ENCODE measurements at regions not wholly inside any gene's neighbourhood (a gene's known extent, or its start where the extent isn't known, plus 50 kb on each side); places are given as distances from the start of the nearest gene placed in this dataset.

GRCh38 chr3:118447339-118447738 lies 587.3 kb downstream of the IGSF11 start:
- no peak for DNase-seq (ENCODE audit: low read depth)
- no peak for TF ChIP-seq CTCF (IDR thresholded peaks at IDR 0.05; ENCODE audit: insufficient read depth, low read depth, low read length)
- no peak overlapping the region for H3K4me3 ChIP-seq (ENCODE audit: low read depth, low read length)

GRCh38 chr3:118466795-118467330 lies 567.8 kb downstream of the IGSF11 start:
- DNase-seq (ENCODE audit: low read depth): no peak
- TF ChIP-seq CTCF (IDR thresholded peaks at IDR 0.05; ENCODE audit: insufficient read depth, low read depth, low read length): no peak
- H3K4me3 ChIP-seq (ENCODE audit: low read depth, low read length): no peak overlapping the region

- no peak for TF ChIP-seq CTCF (IDR thresholded peaks at IDR 0.05; ENCODE audit: insufficient read depth, low read depth, low read length)
- DNase-seq (ENCODE audit: low read depth): no peak
Measured at GRCh38 chr3:118468801-118469200, 565.8 kb downstream of the IGSF11 start.

GRCh38 chr3:118472586-118472985 lies 562.1 kb downstream of the IGSF11 start:
- DNase-seq (ENCODE audit: low read depth): peak; percentile 0
- H3K4me3 ChIP-seq (ENCODE audit: low read depth, low read length): no peak overlapping the region
- TF ChIP-seq CTCF (IDR thresholded peaks at IDR 0.05; ENCODE audit: insufficient read depth, low read depth, low read length): no peak

More at GRCh38 chr3:118468801-118469200, 565.8 kb downstream of the IGSF11 start:
- no peak overlapping the region for H3K4me3 ChIP-seq (ENCODE audit: low read depth, low read length)

- no peak for DNase-seq (ENCODE audit: low read depth)
- no peak for TF ChIP-seq CTCF (IDR thresholded peaks at IDR 0.05; ENCODE audit: insufficient read depth, low read depth, low read length)
- no peak overlapping the region for H3K4me3 ChIP-seq (ENCODE audit: low read depth, low read length)
Measured at GRCh38 chr3:118473343-118473742, 561.3 kb downstream of the IGSF11 start.

GRCh38 chr3:118476885-118477618 lies 557.6 kb downstream of the IGSF11 start:
- no peak for TF ChIP-seq CTCF (IDR thresholded peaks at IDR 0.05; ENCODE audit: insufficient read depth, low read depth, low read length)
- H3K4me3 ChIP-seq (ENCODE audit: low read depth, low read length): no peak overlapping the region
- DNase-seq (ENCODE audit: low read depth): no peak
